Nucleus accumbens (tissue), 56 donors: ENCODE measurements at regions not wholly inside any gene's neighbourhood (a gene's known extent, or its start where the extent isn't known, plus 50 kb on each side); places are given as distances from the start of the nearest gene placed in this dataset.
"Not testable (repeated sequence)": the region's sequence is repeated elsewhere in the genome, so short reads cannot be mapped to it uniquely, and the experiment has no call there.

ENCODE experiments used
- DNase-seq, 56 donors: peaks; one replicate each; lab custom pipeline; 2025; lab: John Stamatoyannopoulos, UW

GRCh38 chr9:129561594-129562281 is 59.2 kb downstream of the C9orf50 start:
- peak in 12 of 56 donors; percentile 13 to 46 (median 25) for DNase-seq

- DNase-seq: no peak
Observed at GRCh38 chr9:129560881-129561306, 60.0 kb downstream of the C9orf50 start.

- DNase-seq: no peak
Observed at GRCh38 chr9:129559506-129559881, 61.4 kb downstream of the C9orf50 start.

GRCh38 chr9:129558551-129559505 is 62.1 kb downstream of the C9orf50 start:
- no peak for DNase-seq

GRCh38 chr9:129558063-129558550 is 62.8 kb downstream of the C9orf50 start:
- DNase-seq: no peak

- no peak for DNase-seq
Observed at GRCh38 chr9:129557192-129558036, 63.5 kb downstream of the C9orf50 start.

GRCh38 chr9:129556491-129557191 is 64.3 kb downstream of the C9orf50 start:
- no peak for DNase-seq

- peak in 1 of 56 donors; percentile 19 for DNase-seq
Observed at GRCh38 chr9:129555512-129556215, 65.2 kb downstream of the C9orf50 start.

- DNase-seq: no peak
Observed at GRCh38 chr9:129554649-129555048, 66.3 kb downstream of the C9orf50 start.

- DNase-seq: no peak
Observed at GRCh38 chr9:129553277-129553676, 67.6 kb downstream of the C9orf50 start.

GRCh38 chr9:129552064-129552463 is 68.8 kb downstream of the C9orf50 start:
- DNase-seq: no peak

- no peak for DNase-seq
Observed at GRCh38 chr9:129551393-129551973, 69.4 kb downstream of the C9orf50 start.

- DNase-seq: not testable (repeated sequence)
Observed at GRCh38 chr9:129550977-129551376, 69.9 kb downstream of the C9orf50 start.

GRCh38 chr9:129550199-129550839 is 70.6 kb downstream of the C9orf50 start:
- peak in 51 of 56 donors; percentile 41 to 90 (median 75) for DNase-seq

GRCh38 chr9:129549684-129550083 is 71.2 kb downstream of the C9orf50 start:
- peak in 49 of 56 donors; percentile 28 to 85 (median 68) for DNase-seq

- no peak for DNase-seq
Observed at GRCh38 chr9:129549139-129549538, 71.8 kb downstream of the C9orf50 start.

- DNase-seq: peak in 7 of 56 donors; percentile 11 to 60 (median 25)
Observed at GRCh38 chr9:129548571-129549135, 72.2 kb downstream of the C9orf50 start.
